Dendritic cell treated with granulocyte-macrophage colony-stimulating factor and Interleukin-4, amounts not matched to agents 40 ng/mL and 50 ng/mL, for 4 days (primary cell): ENCODE measurements at regions not wholly inside any gene's neighbourhood (a gene's known extent, or its start where the extent isn't known, plus 50 kb on each side); places are given as distances from the start of the nearest gene placed in this dataset.

Experiments used
- H3K27ac Mint-ChIP-seq: one replicate; pipeline ENCODE4 v1.8.0; 2022; ENCODE audit warnings: mild to moderate bottlenecking, mixed read lengths
- H3K27me3 Mint-ChIP-seq: one replicate; pipeline ENCODE4 v1.8.0; 2022; ENCODE audit warnings: mild to moderate bottlenecking, mixed read lengths
- H3K36me3 Mint-ChIP-seq: one replicate; pipeline ENCODE4 v1.8.0; 2022; ENCODE audit warnings: low read depth, mixed read lengths
- H3K4me1 Mint-ChIP-seq: one replicate; pipeline ENCODE4 v1.8.0; 2022; ENCODE audit warnings: low read depth, mixed read lengths
- H3K4me3 Mint-ChIP-seq: one replicate; pipeline ENCODE4 v1.8.0; 2022; ENCODE audit warnings: mild to moderate bottlenecking, moderate library complexity, mixed read lengths
- H3K9me3 Mint-ChIP-seq: one replicate; pipeline ENCODE4 v1.8.0; 2022; ENCODE audit warnings: mixed read lengths
- intact Hi-C: fragments of 100-400 bp; cut with micrococcal nuclease; formaldehyde crosslinking; loops from one replicate; pipeline ENCODE4 v1.15.0; 2022

GRCh38 chr2:149827585-149828126, 240.1 kb upstream of the MMADHC start:
- H3K27me3 Mint-ChIP-seq, result no peaks in the 10 kb centered on the region
- no peak overlapping the region for H3K27ac Mint-ChIP-seq
- H3K4me3 Mint-ChIP-seq, result no peak overlapping the region
- intact Hi-C loops, result no loop called here
- no peaks in the 10 kb centered on the region for H3K36me3 Mint-ChIP-seq
- H3K9me3 Mint-ChIP-seq, result peaks cover 18% of the 10 kb centered on the region
- H3K4me1 Mint-ChIP-seq, result no peaks in the 10 kb centered on the region

- H3K4me3 Mint-ChIP-seq, result no peak overlapping the region
- no peaks in the 10 kb centered on the region for H3K27me3 Mint-ChIP-seq
- intact Hi-C loops, result no loop called here
- no peaks in the 10 kb centered on the region for H3K4me1 Mint-ChIP-seq
- H3K9me3 Mint-ChIP-seq, result peaks cover 22% of the 10 kb centered on the region
- H3K27ac Mint-ChIP-seq, result no peak overlapping the region
- H3K36me3 Mint-ChIP-seq, result no peaks in the 10 kb centered on the region
Observed at GRCh38 chr2:149826471-149827125, 239.0 kb upstream of the MMADHC start.

- intact Hi-C loops, result no loop called here
- Mint-ChIP-seq H3K27me3 (no peaks in the 10 kb centered on the region), H3K9me3 (peaks cover 17% of the 10 kb centered on the region), H3K27ac (no peak overlapping the region), H3K4me3 (no peak overlapping the region), H3K4me1 (no peaks in the 10 kb centered on the region), H3K36me3 (no peaks in the 10 kb centered on the region)
Observed at GRCh38 chr2:149825473-149825872, 237.9 kb upstream of the MMADHC start.

- Mint-ChIP-seq H3K4me1 (no peaks in the 10 kb centered on the region), H3K27me3 (no peaks in the 10 kb centered on the region), H3K9me3 (peaks cover 11% of the 10 kb centered on the region), H3K36me3 (no peaks in the 10 kb centered on the region), H3K27ac (no peak overlapping the region), H3K4me3 (no peak overlapping the region)
- intact Hi-C loops, result no loop called here
Observed at GRCh38 chr2:149824136-149824535, 236.6 kb upstream of the MMADHC start.

DNA sequence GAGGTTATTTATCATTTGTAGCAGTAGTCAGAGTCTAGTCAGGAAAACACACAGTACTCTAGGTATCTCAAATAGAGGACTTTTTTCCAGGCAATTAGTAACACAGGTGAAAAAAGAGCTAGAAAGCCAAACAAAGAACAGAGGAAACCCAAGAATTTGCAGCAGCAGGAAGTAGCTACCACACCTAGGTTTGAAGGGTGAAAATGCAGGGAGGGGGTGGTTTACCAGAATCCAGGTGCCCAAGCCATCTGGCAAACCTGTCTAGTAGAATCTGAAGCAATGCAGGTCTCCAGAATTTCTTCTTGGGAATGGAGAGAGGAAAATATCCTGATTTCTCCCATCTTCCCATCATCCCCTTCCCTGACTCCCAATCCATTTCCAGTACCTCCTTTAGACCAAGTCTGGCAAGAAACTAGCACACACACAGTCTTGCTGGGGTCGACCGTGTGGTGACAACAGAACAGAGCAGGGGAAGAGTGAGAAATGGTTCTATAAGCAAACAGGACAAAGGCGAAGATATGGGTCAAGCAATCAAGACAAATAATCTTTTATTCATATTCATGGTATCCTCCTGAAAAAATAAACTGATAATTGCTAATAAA, 231.9 kb upstream of the MMADHC start:
- H3K9me3 Mint-ChIP-seq, result peaks cover 11% of the 10 kb centered on the region
- intact Hi-C loops, result no loop called here
- H3K36me3 Mint-ChIP-seq, result no peaks in the 10 kb centered on the region
- no peak overlapping the region for H3K27ac Mint-ChIP-seq
- H3K4me1 Mint-ChIP-seq, result no peaks in the 10 kb centered on the region
- H3K27me3 Mint-ChIP-seq, result no peaks in the 10 kb centered on the region
- H3K4me3 Mint-ChIP-seq, result no peak overlapping the region

DNA sequence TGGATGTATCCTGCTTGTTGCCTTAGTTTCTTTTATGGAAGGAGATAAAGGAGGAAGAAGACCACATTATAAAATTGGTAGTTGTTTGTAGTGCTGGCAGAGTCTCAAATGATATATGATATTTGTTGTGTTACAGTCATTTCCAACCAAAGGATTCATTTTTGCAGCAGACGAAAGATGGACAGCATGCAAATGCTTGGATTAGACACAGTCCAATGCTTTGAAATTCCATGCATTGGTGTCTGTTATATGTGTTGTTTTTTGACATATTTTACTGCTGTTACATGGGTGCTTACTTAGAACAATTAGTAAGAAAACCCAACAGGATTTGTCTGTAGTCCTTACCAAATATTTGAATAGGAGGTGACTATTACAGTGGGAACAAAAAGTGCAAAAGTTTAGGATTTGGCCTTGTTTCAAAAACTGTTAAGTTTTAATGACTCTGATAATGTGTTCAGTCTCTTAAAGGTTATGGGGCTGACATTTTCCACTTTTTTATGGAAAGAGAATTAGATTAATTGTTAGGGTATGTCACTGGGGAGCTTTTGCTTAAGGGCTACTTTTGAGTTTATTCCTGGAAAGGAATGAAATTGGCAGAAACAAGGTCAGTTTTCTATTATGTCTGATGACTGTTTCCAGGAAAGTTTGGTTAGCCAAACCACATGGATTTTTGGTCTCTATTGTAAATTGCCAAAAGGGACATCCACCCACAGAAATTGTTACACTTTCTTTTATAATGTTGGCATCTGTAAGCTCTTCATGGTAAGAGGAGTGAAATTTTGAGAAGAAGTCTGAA, 229.4 kb upstream of the MMADHC start:
- H3K27me3 Mint-ChIP-seq, result no peaks in the 10 kb centered on the region
- H3K4me3 Mint-ChIP-seq, result no peak overlapping the region
- no peaks in the 10 kb centered on the region for H3K4me1 Mint-ChIP-seq
- H3K9me3 Mint-ChIP-seq, result no peaks in the 10 kb centered on the region
- H3K27ac Mint-ChIP-seq, result no peak overlapping the region
- intact Hi-C loops, result no loop called here
- H3K36me3 Mint-ChIP-seq, result no peaks in the 10 kb centered on the region

DNA sequence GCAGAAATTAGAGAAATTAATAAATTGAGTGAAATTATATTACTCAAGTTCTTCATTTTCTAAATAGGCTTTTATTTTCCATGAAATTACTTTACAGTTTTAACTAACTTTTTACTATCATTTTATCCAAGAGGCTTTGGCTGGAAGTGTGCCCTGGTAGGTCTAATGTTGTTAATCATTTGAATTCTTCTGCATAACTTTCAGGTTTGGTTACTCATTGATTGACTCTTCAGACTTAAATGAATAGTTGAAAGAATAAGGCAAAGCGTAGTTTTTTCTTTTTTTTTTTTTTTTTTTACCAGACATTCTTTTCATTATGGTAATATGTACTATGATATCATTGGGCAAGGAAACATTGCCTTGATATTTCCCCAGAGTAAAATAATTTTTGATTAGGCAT, 228.4 kb upstream of the MMADHC start:
- H3K4me1 Mint-ChIP-seq, result no peaks in the 10 kb centered on the region
- no peak overlapping the region for H3K27ac Mint-ChIP-seq
- no peak overlapping the region for H3K4me3 Mint-ChIP-seq
- intact Hi-C loops, result no loop called here
- no peaks in the 10 kb centered on the region for H3K36me3 Mint-ChIP-seq
- H3K9me3 Mint-ChIP-seq, result no peaks in the 10 kb centered on the region
- no peaks in the 10 kb centered on the region for H3K27me3 Mint-ChIP-seq

DNA sequence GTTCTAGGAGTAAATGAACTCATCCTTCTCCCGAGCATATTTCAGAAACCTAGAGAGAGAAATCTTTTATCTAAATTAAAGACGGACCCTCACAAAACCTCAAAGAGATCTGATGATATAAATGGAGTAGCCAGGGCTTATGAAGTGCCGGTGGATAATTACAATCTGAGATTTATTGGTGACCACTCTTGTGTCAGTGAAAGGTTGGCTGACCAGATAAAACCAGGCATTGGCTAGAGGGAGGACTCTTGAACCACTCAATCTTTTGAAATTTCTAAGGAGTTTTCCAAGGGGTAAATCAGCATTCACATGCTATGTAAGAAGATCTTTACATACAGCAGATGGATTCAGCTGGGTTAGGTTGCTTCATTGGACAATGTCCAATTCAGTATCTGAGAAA, 227.3 kb upstream of the MMADHC start:
- no peaks in the 10 kb centered on the region for H3K4me1 Mint-ChIP-seq
- no peak overlapping the region for H3K27ac Mint-ChIP-seq
- no peaks in the 10 kb centered on the region for H3K27me3 Mint-ChIP-seq
- intact Hi-C loops, result no loop called here
- no peaks in the 10 kb centered on the region for H3K36me3 Mint-ChIP-seq
- H3K9me3 Mint-ChIP-seq, result peaks cover 8% of the 10 kb centered on the region
- H3K4me3 Mint-ChIP-seq, result no peak overlapping the region

- Mint-ChIP-seq H3K36me3 (no peaks in the 10 kb centered on the region), H3K27ac (no peak overlapping the region)
Observed at GRCh38 chr2:149814049-149814448, 226.5 kb upstream of the MMADHC start.

DNA sequence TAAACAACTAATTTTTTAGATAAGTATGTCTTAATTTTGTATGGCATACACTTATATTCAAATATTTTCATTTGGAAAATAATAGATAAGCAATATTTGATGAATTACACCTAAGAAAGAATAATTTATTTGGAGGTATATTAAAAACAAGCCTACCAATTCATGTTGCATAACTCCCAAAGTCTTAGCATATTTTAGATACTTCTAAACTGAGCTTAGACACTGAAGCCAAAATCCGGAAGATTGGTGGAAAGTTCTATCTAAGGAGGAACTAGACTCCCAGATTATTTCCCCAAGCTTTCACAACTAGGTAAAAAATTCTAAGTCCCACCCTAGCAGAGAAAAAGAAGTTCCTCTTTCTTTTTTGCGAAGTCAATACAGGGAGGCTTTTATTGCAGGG, 221.0 kb upstream of the MMADHC start:
- Mint-ChIP-seq H3K27ac (no peak overlapping the region), H3K36me3 (no peaks in the 10 kb centered on the region), H3K4me1 (no peaks in the 10 kb centered on the region), H3K4me3 (no peak overlapping the region), H3K27me3 (no peaks in the 10 kb centered on the region), H3K9me3 (peaks cover 11% of the 10 kb centered on the region)
- intact Hi-C loops, result no loop called here

More at GRCh38 chr2:149814049-149814448, 226.5 kb upstream of the MMADHC start:
- peaks cover 11% of the 10 kb centered on the region for H3K9me3 Mint-ChIP-seq
- no peak overlapping the region for H3K4me3 Mint-ChIP-seq
- no peaks in the 10 kb centered on the region for H3K27me3 Mint-ChIP-seq
- no peaks in the 10 kb centered on the region for H3K4me1 Mint-ChIP-seq
- intact Hi-C loops, result no loop called here

DNA sequence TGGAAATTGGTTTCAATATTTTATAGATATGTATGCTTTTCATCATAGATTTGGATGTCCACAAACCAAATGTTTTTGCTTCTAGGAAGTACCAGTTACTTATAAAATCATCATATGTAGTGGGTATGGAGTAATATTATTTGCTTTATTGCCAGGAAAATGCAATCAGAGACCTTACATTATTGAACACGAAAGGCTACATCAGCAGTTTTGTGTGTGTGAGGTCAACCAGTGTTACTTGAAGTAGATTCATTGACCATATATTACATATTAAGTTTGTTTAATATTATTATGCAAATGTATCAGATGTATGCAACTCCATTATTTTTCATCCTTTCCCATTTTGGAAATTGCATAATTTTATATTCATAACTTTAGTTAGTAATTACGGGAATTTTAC, 219.1 kb upstream of the MMADHC start:
- Mint-ChIP-seq H3K9me3 (peaks cover 11% of the 10 kb centered on the region), H3K4me1 (no peaks in the 10 kb centered on the region), H3K27ac (no peak overlapping the region), H3K36me3 (no peaks in the 10 kb centered on the region), H3K4me3 (no peak overlapping the region), H3K27me3 (no peaks in the 10 kb centered on the region)
- intact Hi-C loops, result no loop called here

DNA sequence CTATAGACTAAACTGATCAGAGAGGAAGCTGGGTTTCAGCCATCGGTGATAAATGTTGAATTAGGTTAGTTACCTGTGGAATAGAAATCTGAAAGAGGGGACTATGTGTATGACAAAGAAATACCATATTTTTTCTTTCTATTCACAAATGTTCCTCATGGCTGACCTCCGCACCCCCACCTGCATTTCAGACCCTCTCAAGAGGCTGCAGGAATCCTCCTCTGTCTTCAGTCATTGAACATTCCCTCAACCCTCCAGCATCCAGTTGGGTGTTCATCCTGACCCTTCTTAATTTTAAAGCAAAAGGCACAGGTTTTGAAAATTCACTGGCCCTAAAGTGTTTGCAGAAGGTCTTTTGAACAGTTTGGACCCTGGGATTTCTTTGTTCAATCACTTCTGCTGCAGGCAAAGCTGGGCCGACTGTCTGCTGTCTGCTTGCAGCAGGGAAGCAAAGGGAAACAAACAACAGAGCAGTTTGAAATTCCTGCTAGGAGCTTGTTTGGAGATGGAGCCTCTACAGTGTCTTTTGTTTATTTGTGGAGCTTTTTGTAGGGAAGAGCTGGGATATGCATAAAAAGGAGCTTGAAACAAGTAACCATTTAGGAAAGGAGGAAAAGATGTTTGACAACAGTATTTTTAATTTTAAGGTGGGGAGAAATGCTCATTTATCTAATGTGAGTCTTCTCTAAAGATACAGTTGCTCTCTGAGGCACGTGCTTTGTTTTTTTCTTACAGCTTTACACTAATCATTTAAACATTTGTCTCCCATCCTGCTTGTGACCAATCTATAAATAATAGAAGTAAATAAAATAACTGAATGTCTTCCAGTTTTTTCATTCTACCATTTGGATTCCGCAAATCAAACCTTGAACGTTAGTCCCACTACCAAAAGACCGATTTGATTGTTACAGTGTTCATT, 213.3 kb upstream of the MMADHC start:
- Mint-ChIP-seq H3K27ac (no peak overlapping the region), H3K4me3 (no peak overlapping the region), H3K4me1 (no peaks in the 10 kb centered on the region), H3K36me3 (no peaks in the 10 kb centered on the region), H3K27me3 (no peaks in the 10 kb centered on the region), H3K9me3 (no peaks in the 10 kb centered on the region)
- intact Hi-C loops, result no loop called here

DNA sequence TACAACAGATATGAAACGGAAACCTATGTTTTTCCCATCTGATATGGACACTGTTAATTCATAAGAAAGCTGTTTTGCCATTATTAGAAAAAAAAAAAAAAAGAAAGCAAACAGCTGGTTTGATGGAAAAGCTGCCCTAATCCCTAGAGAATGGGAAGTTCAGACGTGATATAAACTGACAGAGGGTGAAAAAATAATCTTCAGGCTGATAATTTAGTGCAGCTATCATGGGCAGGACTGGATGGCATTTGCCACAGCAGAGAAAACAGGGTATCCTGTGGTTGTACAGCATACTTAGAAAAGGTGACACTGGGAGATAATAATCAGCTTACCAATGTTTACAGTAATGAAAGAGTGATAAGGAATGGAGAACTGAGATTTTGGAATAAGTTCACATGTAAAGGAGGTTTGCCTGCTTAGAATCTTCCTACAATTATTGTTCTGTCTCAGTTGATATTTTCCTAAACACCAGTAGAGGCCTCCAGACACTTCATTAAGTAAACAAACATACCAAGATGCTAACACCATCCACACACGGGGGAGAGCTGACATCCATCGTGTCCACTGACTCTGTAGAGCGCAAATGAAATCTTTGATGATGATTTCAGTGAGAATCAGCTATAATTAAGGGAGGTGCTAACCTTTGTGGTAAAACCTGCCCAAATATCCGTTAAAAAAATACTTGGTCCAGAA, 211.6 kb upstream of the MMADHC start:
- Mint-ChIP-seq H3K9me3 (peaks cover 15% of the 10 kb centered on the region), H3K27me3 (no peaks in the 10 kb centered on the region), H3K4me1 (no peaks in the 10 kb centered on the region), H3K27ac (no peak overlapping the region), H3K36me3 (no peaks in the 10 kb centered on the region), H3K4me3 (no peak overlapping the region)
- intact Hi-C loops, result no loop called here
